K562 (cell line): ENCODE measurements at regions not wholly inside any gene's neighbourhood (a gene's known extent, or its start where the extent isn't known, plus 50 kb on each side); places are given as distances from the start of the nearest gene placed in this dataset.

Experiments used
- ATAC-seq: fragments of 200-7000 bp; cut with Tn5 transposase; 3 replicates; pipeline ENCODE4 v1.9.1; 2020; ENCODE audit warnings: moderate library complexity
- BruUV-seq: library from RNA; stranded (reverse); fragments of 400-500 nt; replicated peaks from 2 replicates; lab custom pipeline; 2021; lab: Mats Ljungman, UMichigan
- CTCF ChIA-PET: fragments of 300-600 bp; formaldehyde crosslinking; extraction: SDS; loops from one replicate; lab custom pipeline; 2021; ENCODE audit warnings: low intra/inter-chr PET ratio; lab: Yijun Ruan, JAX
- POLR2A ChIA-PET: fragments of 300-600, 350-650 bp; sonication (Branson Sonifier 250); formaldehyde crosslinking; extraction: SDS; loops from one replicate; lab custom pipeline; 2021; ENCODE audit warnings: antibody characterized with exemption, inconsistent platforms; lab: Yijun Ruan, JAX
- DNase-seq, 4 experiments: peaks; one replicate each; pipeline versions ENCODE4 v3.0.0 to v3.0.0-alpha.2; 2011 to 2018; ENCODE audit warnings: low spot score in 3 of 4, mixed read lengths in 3 of 4; ENCODE audit errors: extremely low read depth in 1 of 4
- FAIRE-seq: peaks from 2 replicates; lab custom pipeline; 2011; peaks lifted over from hg19 to GRCh38; lab: Jason Lieb, UNC
- H2AFZ ChIP-seq: 2 replicates; pipeline ENCODE4 v1.6.0; 2011; ENCODE audit warnings: low read depth, low read length, control low read depth, inconsistent platforms
- H3K27ac ChIP-seq: fragments of 200-600 bp; 3 replicates; pipeline ENCODE4 v1.8.0; 2011; ENCODE audit warnings: low read depth, mild to moderate bottlenecking, control low read depth, inconsistent platforms, low read length, moderate library complexity, mixed read lengths; ENCODE audit errors: extremely low read depth
- H3K27me3 ChIP-seq, 2 experiments: fragments of 300-600 bp in 1 of 2; 2 replicates in 1 of 2; 3 replicates in 1 of 2; pipeline versions ENCODE4 v1.6.0 to v1.8.0; 2011; ENCODE audit warnings: inconsistent platforms in 2 of 2, low read length in 2 of 2, mild to moderate bottlenecking in 1 of 2, mixed read lengths in 1 of 2, moderate library complexity in 1 of 2; ENCODE audit not compliant: control insufficient read depth in 2 of 2, insufficient read depth in 2 of 2
- H3K36me3 ChIP-seq: fragments of 300-600 bp; 3 replicates; pipeline ENCODE4 v1.8.0; 2011; ENCODE audit warnings: mild to moderate bottlenecking, low read length, inconsistent platforms; ENCODE audit not compliant: control insufficient read depth, insufficient read depth
- H3K4me1 ChIP-seq, 2 experiments: fragments of 200-600 bp in 1 of 2; replicated peaks in 1 of 2; 2 replicates in 1 of 2; 3 replicates in 1 of 2; pipeline versions ENCODE4 v1.5.1 to v1.8.0; 2011; ENCODE audit warnings: inconsistent platforms in 2 of 2, low read length in 2 of 2, mild to moderate bottlenecking in 1 of 2, mixed read lengths in 1 of 2, moderate library complexity in 1 of 2; ENCODE audit not compliant: control insufficient read depth in 2 of 2, insufficient read depth in 2 of 2
- H3K4me2 ChIP-seq: 2 replicates; pipeline ENCODE4 v1.6.1; 2011; ENCODE audit warnings: low read length, control low read depth, inconsistent platforms, mixed read lengths; ENCODE audit not compliant: insufficient read depth
- H3K4me3 ChIP-seq: fragments of 200-600 bp; sonication (generic), shearing (Covaris generic); 2 replicates; pipeline ENCODE4 v1.5.1; 2016; ENCODE audit warnings: control low read depth, inconsistent platforms
- H3K79me2 ChIP-seq: fragments of 200-600 bp; 3 replicates; pipeline ENCODE4 v1.8.0; 2011; ENCODE audit warnings: low read length, inconsistent platforms; ENCODE audit not compliant: control insufficient read depth, insufficient read depth
- H3K9ac ChIP-seq, 2 experiments: 2 replicates each; pipeline versions ENCODE4 v1.6.0 to v1.6.1; 2011; ENCODE audit warnings: low read depth in 2 of 2, low read length in 2 of 2, control low read depth in 1 of 2, inconsistent platforms in 1 of 2, mild to moderate bottlenecking in 1 of 2, mixed read lengths in 1 of 2; ENCODE audit not compliant: insufficient read depth in 1 of 2
- H3K9me1 ChIP-seq: one replicate; pipeline ENCODE4 v1.6.0; 2011; ENCODE audit warnings: inconsistent platforms, mild to moderate bottlenecking, low read length, moderate library complexity; ENCODE audit not compliant: control insufficient read depth, insufficient read depth
- H3K9me3 ChIP-seq: replicated peaks from 2 replicates; pipeline ENCODE4 v1.5.1; 2011; ENCODE audit warnings: low read depth, low read length, inconsistent platforms; ENCODE audit not compliant: control insufficient read depth, insufficient read depth
- H4K20me1 ChIP-seq: replicated peaks from 2 replicates; pipeline ENCODE4 v1.6.1; 2011; ENCODE audit warnings: low read length, inconsistent platforms, mixed read lengths; ENCODE audit not compliant: control insufficient read depth, insufficient read depth
- ARHGAP35 ChIP-seq: fragments of 450-650 bp; IDR thresholded peaks from 2 replicates; pipeline ENCODE4 v1.6.1; 2018; ENCODE audit not compliant: partially characterized antibody
- BACH1 ChIP-seq: fragments of 200-800 bp; sonication (Bioruptor generic); IDR thresholded peaks from 2 replicates; pipeline ENCODE4 v1.6.1; 2016; ENCODE audit warnings: missing genetic modification characterization, missing compliant biosample characterization
- CBFB ChIP-seq: sonication (generic); formaldehyde crosslinking; IDR thresholded peaks from 2 replicates; pipeline ENCODE4 v1.4.0; 2020; ENCODE audit warnings: mild to moderate bottlenecking, missing genetic modification reagents
- CGGBP1 ChIP-seq: fragments of 250-450 bp; sonication (Bioruptor Pico); IDR thresholded peaks from 2 replicates; pipeline ENCODE4 v1.9.0; 2021; ENCODE audit warnings: mild to moderate bottlenecking
- ELK1 ChIP-seq: sonication (generic); formaldehyde crosslinking; IDR thresholded peaks from 2 replicates; pipeline ENCODE4 v1.8.1; 2022; ENCODE audit warnings: missing genetic modification reagents
- FOSL1 ChIP-seq: fragments of 200-800 bp; sonication (Bioruptor generic); conservative IDR thresholded peaks from 2 replicates; pipeline ENCODE4 v1.6.1; 2016; ENCODE audit warnings: missing genetic modification characterization, missing compliant biosample characterization
- FOXA1 ChIP-seq: fragments of 450-650 bp; IDR thresholded peaks from 2 replicates; pipeline ENCODE4 v1.6.1; 2016; ENCODE audit warnings: mild to moderate bottlenecking, borderline replicate concordance
- GATAD2B ChIP-seq: fragments of 450-650 bp; IDR thresholded peaks from 2 replicates; pipeline ENCODE4 v1.6.1; 2017; ENCODE audit warnings: mild to moderate bottlenecking, borderline replicate concordance
- GTF2A2 ChIP-seq: IDR thresholded peaks from 2 replicates; pipeline ENCODE4 v1.6.1; 2016; ENCODE audit warnings: mild to moderate bottlenecking, missing genetic modification characterization, missing compliant biosample characterization
- ILF3 ChIP-seq: fragments of 450-650 bp; IDR thresholded peaks from 2 replicates; pipeline ENCODE4 v1.6.1; 2018; ENCODE audit warnings: antibody characterized with exemption, mild to moderate bottlenecking, moderate library complexity, borderline replicate concordance
- IRF2 ChIP-seq: sonication (generic); formaldehyde crosslinking; IDR thresholded peaks from 2 replicates; pipeline ENCODE4 v1.8.1; 2022; ENCODE audit warnings: mild to moderate bottlenecking, missing genetic modification reagents
- NCOA6 ChIP-seq: fragments of 450-650 bp; IDR thresholded peaks from 2 replicates; pipeline ENCODE4 v1.6.1; 2017; ENCODE audit warnings: mild to moderate bottlenecking
- NR1H2 ChIP-seq: sonication (generic); formaldehyde crosslinking; IDR thresholded peaks from 2 replicates; pipeline ENCODE4 v1.4.0; 2020; ENCODE audit warnings: mild to moderate bottlenecking, missing genetic modification reagents
- PHB2 ChIP-seq: fragments of 450-650 bp; IDR thresholded peaks from 2 replicates; pipeline ENCODE4 v1.6.1; 2017; ENCODE audit warnings: low read depth
- RCOR1 ChIP-seq, 2 experiments: IDR thresholded peaks; 2 replicates each; pipeline ENCODE4 v1.6.1; 2012; ENCODE audit warnings: low read depth in 2 of 2, low read length in 2 of 2, borderline replicate concordance in 1 of 2, improper control_type of control experiment in 1 of 2
- STAG1 ChIP-seq: sonication (generic); formaldehyde crosslinking; IDR thresholded peaks from 2 replicates; pipeline ENCODE4 v1.5.0; 2020; ENCODE audit warnings: missing genetic modification reagents, borderline replicate concordance
- TSHZ1 ChIP-seq: fragments of 250-450 bp; sonication (Bioruptor Pico); IDR thresholded peaks from 2 replicates; pipeline ENCODE4 v1.4.0; 2020; ENCODE audit warnings: mild to moderate bottlenecking, moderate library complexity
- ZNF282 ChIP-seq: sonication (generic); formaldehyde crosslinking; IDR thresholded peaks from 2 replicates; pipeline ENCODE4 v1.8.1; 2023; ENCODE audit warnings: missing genetic modification reagents
- ZNF589 ChIP-seq: fragments of 200-800 bp; sonication (Bioruptor generic); IDR thresholded peaks from 2 replicates; pipeline ENCODE4 v1.6.1; 2016; ENCODE audit warnings: low read depth, missing genetic modification characterization, missing compliant biosample characterization
- WGBS: fragments of 100-300 bp; shearing (Covaris generic); methylation state at CpG from one replicate; pipeline ENCODE4 v1.1.6; 2016; ENCODE audit warnings: low coverage, mixed read lengths; ENCODE audit not compliant: insufficient coverage; ENCODE audit errors: missing lambda C conversion rate; 5-methylcytosine and 5-hydroxymethylcytosine counted together
- in situ Hi-C: fragments of 300-500 bp; cut with MboI; formaldehyde crosslinking; loops from 4 replicates; pipeline ENCODE4 v1.15.0; 2018; ENCODE audit warnings: inconsistent platforms, mixed read lengths
- intact Hi-C: fragments of 100-400 bp; cut with micrococcal nuclease; formaldehyde crosslinking; loops from 2 replicates; pipeline ENCODE4 v1.14.2; 2022

DNA sequence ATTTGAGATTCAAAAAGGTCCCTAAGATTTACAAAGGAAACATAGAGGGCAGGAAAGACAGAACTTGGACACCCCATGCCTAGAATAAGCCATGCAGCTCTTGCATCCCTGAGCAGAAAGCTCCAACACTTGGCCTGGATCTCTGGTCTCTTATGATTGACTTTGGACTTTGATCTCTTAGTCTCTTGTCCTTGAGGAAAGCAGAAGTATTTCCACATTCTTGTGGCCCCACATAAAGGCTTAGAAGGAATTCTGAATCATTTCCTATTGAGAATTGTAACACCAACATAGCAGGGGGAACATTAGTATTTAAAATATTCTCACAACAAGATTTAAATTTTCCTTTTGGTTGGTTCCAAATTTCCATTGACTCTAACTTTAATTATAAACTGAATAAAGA, 283.7 kb upstream of the PRKD1 start (continued):
- TF ChIP-seq CGGBP1 (CRISPR knock-in tag) (no peak), NCOA6 (no peak), ZNF589 (CRISPR knock-in tag) (no peak), ELK1 (CRISPR knock-in tag) (no peak), ZNF282 (CRISPR knock-in tag) (no peak), CBFB (CRISPR knock-in tag) (no peak), FOXA1 (no peak)

DNA sequence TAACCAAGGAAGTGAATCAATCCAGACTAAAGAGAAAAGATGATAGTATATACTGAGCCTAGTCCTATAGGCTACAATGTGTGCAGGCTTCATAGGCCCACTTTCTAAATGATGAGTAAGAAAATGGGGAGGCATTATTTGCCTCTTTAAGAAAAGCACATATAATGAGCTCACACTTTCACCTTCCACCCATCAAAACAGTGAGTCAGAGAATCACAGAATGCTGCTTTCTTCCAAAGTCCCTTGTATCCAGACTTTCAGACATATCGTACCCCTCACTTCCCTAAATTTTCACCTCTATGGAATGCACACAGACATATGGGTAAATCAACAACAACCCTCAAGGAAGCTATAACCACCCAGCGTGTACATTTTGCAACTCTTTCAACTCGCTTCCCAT, 286.4 kb upstream of the PRKD1 start:
- no peak for FAIRE-seq
- ATAC-seq = no peak
- in situ Hi-C loops (loop anchor here (25.0 kb wide), 2 partner anchors 677 to 1452 kb away; partner anchors contain the start of gene FOXG1), intact Hi-C loops (loop anchor here (2.0 kb wide), 2 partner anchors 665 to 1459 kb away; no protein-coding TSS in a partner anchor)
- Histone ChIP-seq H4K20me1 (no peaks in the 10 kb centered on the region), H3K9ac (no peak overlapping the region), H3K9me1 (no peaks in the 10 kb centered on the region), H3K27ac (no peak overlapping the region), H3K36me3 (no peaks in the 10 kb centered on the region), H3K9me3 (no peaks in the 10 kb centered on the region), H3K4me2 (no peak overlapping the region), H3K79me2 (no peaks in the 10 kb centered on the region), H3K4me3 (no peak overlapping the region), H2AFZ (no peak overlapping the region), H3K27me3 (no peaks in the 10 kb centered on the region), H3K4me1 (no peaks in the 10 kb centered on the region)
- POLR2A ChIA-PET = interaction anchor here (0.5 kb wide), 1 partner anchor 74 kb away, joined by 4 read pairs; no protein-coding TSS in a partner anchor
- CTCF ChIA-PET = interaction anchor here (0.6 to 1.3 kb wide), 3 partner anchors 12 to 1463 kb away, joined by 3 to 5 read pairs (median 5); no protein-coding TSS in a partner anchor
- WGBS = 13% methylated on average over 3 of the region's 3 CpGs
- DNase-seq = no peak
- BruUV-seq = no TSS peak
- TF ChIP-seq GATAD2B = no peak
- TF ChIP-seq BACH1 = no peak
- TF ChIP-seq FOSL1 (tag) = no peak
- no peak for TF ChIP-seq RCOR1 (IDR thresholded peaks at IDR 0.05; ENCODE audit: borderline replicate concordance in 1 of 2, low read depth in 2 of 2, low read length in 2 of 2)
- no peak for TF ChIP-seq GTF2A2 (tag)
- TF ChIP-seq IRF2 (CRISPR knock-in tag) = no peak
- no peak for TF ChIP-seq ARHGAP35
- no peak for TF ChIP-seq ILF3
- no peak for TF ChIP-seq TSHZ1
- TF ChIP-seq STAG1 (CRISPR knock-in tag) = no peak
- no peak for TF ChIP-seq PHB2
- no peak for TF ChIP-seq NR1H2 (CRISPR knock-in tag)
